ENCODE measurements at regions not wholly inside any gene's neighbourhood (a gene's known extent, or its start where the extent isn't known, plus 50 kb on each side); places are given as distances from the start of the nearest gene placed in this dataset.

- in situ Hi-C loops (cut with HindIII; ENCODE audit: low pct_ligation_motif_present, low pct_unique_long_range_greater_than_20kb, low sequenced_read_pairs), result no loop called here
- no peak for DNase-seq
Measured at GRCh38 chr3:82078246-82078645, 316.8 kb upstream of the GBE1 start.

- in situ Hi-C loops (cut with HindIII; ENCODE audit: low pct_ligation_motif_present, low pct_unique_long_range_greater_than_20kb, low sequenced_read_pairs), result no loop called here
- DNase-seq, result no peak
Measured at GRCh38 chr3:82067420-82067819, 306.0 kb upstream of the GBE1 start.

GRCh38 chr3:82058809-82059208 lies 297.4 kb upstream of the GBE1 start:
- no peak for DNase-seq
- in situ Hi-C loops (cut with HindIII; ENCODE audit: low pct_ligation_motif_present, low pct_unique_long_range_greater_than_20kb, low sequenced_read_pairs), result no loop called here

- peak; percentile 46 for DNase-seq
- in situ Hi-C loops (cut with HindIII; ENCODE audit: low pct_ligation_motif_present, low pct_unique_long_range_greater_than_20kb, low sequenced_read_pairs), result no loop called here
Measured at GRCh38 chr3:82055792-82056191, 294.3 kb upstream of the GBE1 start.

- DNase-seq, result no peak
- in situ Hi-C loops (cut with HindIII; ENCODE audit: low pct_ligation_motif_present, low pct_unique_long_range_greater_than_20kb, low sequenced_read_pairs), result no loop called here
Measured at GRCh38 chr3:82054849-82055248, 293.4 kb upstream of the GBE1 start.

GRCh38 chr3:82053236-82053635 lies 291.8 kb upstream of the GBE1 start:
- DNase-seq, result no peak

GRCh38 chr3:82050382-82050781 lies 288.9 kb upstream of the GBE1 start:
- no peak for DNase-seq
- in situ Hi-C loops (cut with HindIII; ENCODE audit: low pct_ligation_motif_present, low pct_unique_long_range_greater_than_20kb, low sequenced_read_pairs), result no loop called here

More at GRCh38 chr3:82053236-82053635, 291.8 kb upstream of the GBE1 start:
- in situ Hi-C loops (cut with HindIII; ENCODE audit: low pct_ligation_motif_present, low pct_unique_long_range_greater_than_20kb, low sequenced_read_pairs), result no loop called here

- DNase-seq, result no peak
- in situ Hi-C loops (cut with HindIII; ENCODE audit: low pct_ligation_motif_present, low pct_unique_long_range_greater_than_20kb, low sequenced_read_pairs), result no loop called here
Measured at GRCh38 chr3:82048711-82049110, 287.3 kb upstream of the GBE1 start.

GRCh38 chr3:82044930-82045705 lies 283.7 kb upstream of the GBE1 start:
- in situ Hi-C loops (cut with HindIII; ENCODE audit: low pct_ligation_motif_present, low pct_unique_long_range_greater_than_20kb, low sequenced_read_pairs), result no loop called here
- no peak for DNase-seq

GRCh38 chr3:82038556-82038955 lies 277.1 kb upstream of the GBE1 start:
- in situ Hi-C loops (cut with HindIII; ENCODE audit: low pct_ligation_motif_present, low pct_unique_long_range_greater_than_20kb, low sequenced_read_pairs), result no loop called here
- no peak for DNase-seq

GRCh38 chr3:82033186-82033585 lies 271.7 kb upstream of the GBE1 start:
- in situ Hi-C loops (cut with HindIII; ENCODE audit: low pct_ligation_motif_present, low pct_unique_long_range_greater_than_20kb, low sequenced_read_pairs), result no loop called here

GRCh38 chr3:82031596-82031995 lies 270.2 kb upstream of the GBE1 start:
- in situ Hi-C loops (cut with HindIII; ENCODE audit: low pct_ligation_motif_present, low pct_unique_long_range_greater_than_20kb, low sequenced_read_pairs), result no loop called here
- no peak for DNase-seq

More at GRCh38 chr3:82033186-82033585, 271.7 kb upstream of the GBE1 start:
- no peak for DNase-seq

GRCh38 chr3:82030916-82031315 lies 269.5 kb upstream of the GBE1 start:
- DNase-seq, result no peak
- in situ Hi-C loops (cut with HindIII; ENCODE audit: low pct_ligation_motif_present, low pct_unique_long_range_greater_than_20kb, low sequenced_read_pairs), result no loop called here

- in situ Hi-C loops (cut with HindIII; ENCODE audit: low pct_ligation_motif_present, low pct_unique_long_range_greater_than_20kb, low sequenced_read_pairs), result no loop called here
Measured at GRCh38 chr3:82022836-82023235, 261.4 kb upstream of the GBE1 start.

GRCh38 chr3:82020282-82020681 lies 258.8 kb upstream of the GBE1 start:
- DNase-seq, result no peak
- in situ Hi-C loops (cut with HindIII; ENCODE audit: low pct_ligation_motif_present, low pct_unique_long_range_greater_than_20kb, low sequenced_read_pairs), result no loop called here

More at GRCh38 chr3:82022836-82023235, 261.4 kb upstream of the GBE1 start:
- DNase-seq, result no peak

GRCh38 chr3:82015241-82015640 lies 253.8 kb upstream of the GBE1 start:
- in situ Hi-C loops (cut with HindIII; ENCODE audit: low pct_ligation_motif_present, low pct_unique_long_range_greater_than_20kb, low sequenced_read_pairs), result no loop called here

GRCh38 chr3:82012775-82013174 lies 251.3 kb upstream of the GBE1 start:
- peak; percentile 5 for DNase-seq
- in situ Hi-C loops (cut with HindIII; ENCODE audit: low pct_ligation_motif_present, low pct_unique_long_range_greater_than_20kb, low sequenced_read_pairs), result no loop called here

More at GRCh38 chr3:82015241-82015640, 253.8 kb upstream of the GBE1 start:
- DNase-seq, result no peak

GRCh38 chr3:82011336-82011735 lies 249.9 kb upstream of the GBE1 start:
- in situ Hi-C loops (cut with HindIII; ENCODE audit: low pct_ligation_motif_present, low pct_unique_long_range_greater_than_20kb, low sequenced_read_pairs), result no loop called here
- DNase-seq, result no peak

- no peak for DNase-seq
- in situ Hi-C loops (cut with HindIII; ENCODE audit: low pct_ligation_motif_present, low pct_unique_long_range_greater_than_20kb, low sequenced_read_pairs), result no loop called here
Measured at GRCh38 chr3:82005266-82005665, 243.8 kb upstream of the GBE1 start.

GRCh38 chr3:82004266-82004665 lies 242.8 kb upstream of the GBE1 start:
- no peak for DNase-seq
- in situ Hi-C loops (cut with HindIII; ENCODE audit: low pct_ligation_motif_present, low pct_unique_long_range_greater_than_20kb, low sequenced_read_pairs), result no loop called here
